Neural cell (in vitro differentiated cells): ENCODE measurements at regions not wholly inside any gene's neighbourhood (a gene's known extent, or its start where the extent isn't known, plus 50 kb on each side); places are given as distances from the start of the nearest gene placed in this dataset.

Experiments
- EP300 ChIP-seq: fragments of 450-650 bp; conservative IDR thresholded peaks from 2 replicates; pipeline ENCODE4 v1.6.1; 2014; ENCODE audit warnings: antibody characterized with exemption, mild to moderate bottlenecking, moderate library complexity; ENCODE audit not compliant: poor library complexity, severe bottlenecking
- EZH2 ChIP-seq: fragments of 200-600, 300-800 bp; shearing (Covaris generic), sonication (generic); IDR thresholded peaks from 2 replicates; pipeline ENCODE4 v1.6.1; 2014; ENCODE audit warnings: antibody characterized with exemption, low read length, borderline replicate concordance, mild to moderate bottlenecking; ENCODE audit not compliant: insufficient read depth, poor library complexity, severe bottlenecking
- POLR2AphosphoS5 ChIP-seq: IDR thresholded peaks from 2 replicates; pipeline ENCODE4 v1.6.1; 2012
- RAD21 ChIP-seq: fragments of 450-650 bp; conservative IDR thresholded peaks from 2 replicates; pipeline ENCODE4 v1.6.1; 2014; ENCODE audit warnings: antibody characterized with exemption, mild to moderate bottlenecking, moderate library complexity
- REST ChIP-seq: IDR thresholded peaks from 2 replicates; pipeline ENCODE4 v1.6.1; 2012; ENCODE audit warnings: borderline replicate concordance
- TAF1 ChIP-seq: IDR thresholded peaks from 2 replicates; pipeline ENCODE4 v1.6.1; 2012; ENCODE audit warnings: low read depth
- TF ChIP-seq, protein P1 (sequence below): fragments of 450-650 bp; IDR thresholded peaks from 2 replicates; pipeline ENCODE4 v1.5.1; 2014; ENCODE audit warnings: antibody characterized with exemption, mild to moderate bottlenecking, moderate library complexity; ENCODE audit not compliant: poor library complexity, severe bottlenecking

DNA sequence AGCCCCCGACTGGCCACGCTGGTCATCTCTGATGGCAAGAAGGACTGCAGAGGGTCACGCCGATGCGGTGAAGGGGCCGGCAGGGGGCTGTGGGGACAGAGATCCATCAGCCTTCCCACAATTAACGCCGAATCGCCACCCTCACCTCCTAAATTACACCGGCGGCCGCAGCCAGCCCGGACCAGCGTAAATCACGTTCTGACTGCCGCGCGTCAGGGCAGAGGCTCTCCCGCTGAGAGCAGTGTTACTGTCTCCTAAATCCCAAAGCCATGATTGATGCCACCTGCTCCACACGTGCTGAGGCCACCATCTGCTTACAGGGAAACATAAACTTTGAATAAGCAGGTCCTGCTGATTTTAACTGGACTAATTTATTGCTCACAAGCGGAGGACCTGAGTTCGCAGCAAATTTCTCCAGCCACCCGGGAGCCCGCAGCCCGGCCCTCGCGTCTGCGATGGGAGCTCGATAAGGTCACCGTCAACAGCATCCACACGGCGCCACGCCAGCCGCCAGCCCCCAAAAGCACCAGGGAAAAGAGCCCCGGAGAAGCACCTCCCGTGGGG lies 127.3 kb upstream of the NKX1-1 start:
- TF ChIP-seq, protein P1, sequence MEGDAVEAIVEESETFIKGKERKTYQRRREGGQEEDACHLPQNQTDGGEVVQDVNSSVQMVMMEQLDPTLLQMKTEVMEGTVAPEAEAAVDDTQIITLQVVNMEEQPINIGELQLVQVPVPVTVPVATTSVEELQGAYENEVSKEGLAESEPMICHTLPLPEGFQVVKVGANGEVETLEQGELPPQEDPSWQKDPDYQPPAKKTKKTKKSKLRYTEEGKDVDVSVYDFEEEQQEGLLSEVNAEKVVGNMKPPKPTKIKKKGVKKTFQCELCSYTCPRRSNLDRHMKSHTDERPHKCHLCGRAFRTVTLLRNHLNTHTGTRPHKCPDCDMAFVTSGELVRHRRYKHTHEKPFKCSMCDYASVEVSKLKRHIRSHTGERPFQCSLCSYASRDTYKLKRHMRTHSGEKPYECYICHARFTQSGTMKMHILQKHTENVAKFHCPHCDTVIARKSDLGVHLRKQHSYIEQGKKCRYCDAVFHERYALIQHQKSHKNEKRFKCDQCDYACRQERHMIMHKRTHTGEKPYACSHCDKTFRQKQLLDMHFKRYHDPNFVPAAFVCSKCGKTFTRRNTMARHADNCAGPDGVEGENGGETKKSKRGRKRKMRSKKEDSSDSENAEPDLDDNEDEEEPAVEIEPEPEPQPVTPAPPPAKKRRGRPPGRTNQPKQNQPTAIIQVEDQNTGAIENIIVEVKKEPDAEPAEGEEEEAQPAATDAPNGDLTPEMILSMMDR: no peak
- TF ChIP-seq POLR2AphosphoS5 (no peak), REST (no peak), TAF1 (no peak), EP300 (no peak), EZH2 (no peak), RAD21 (no peak)
